Osteoblast (primary cell): ENCODE measurements at regions not wholly inside any gene's neighbourhood (a gene's known extent, or its start where the extent isn't known, plus 50 kb on each side); places are given as distances from the start of the nearest gene placed in this dataset.

Source experiments
- DNase-seq: peaks from one replicate; pipeline ENCODE4 v3.0.0; 2011; ENCODE audit warnings: low spot score, mixed read lengths; ENCODE audit not compliant: insufficient read length; ENCODE audit errors: missing footprints
- H2AFZ ChIP-seq: 2 replicates; pipeline ENCODE4 v1.6.0; 2011; ENCODE audit warnings: mild to moderate bottlenecking, low read length
- H3K27ac ChIP-seq: 2 replicates; pipeline ENCODE4 v1.5.1; 2011; ENCODE audit warnings: mild to moderate bottlenecking, low read depth, low read length, moderate library complexity
- H3K27me3 ChIP-seq: 2 replicates; pipeline ENCODE4 v1.6.0; 2012; ENCODE audit warnings: mild to moderate bottlenecking, control low read depth, inconsistent platforms, low read length, moderate library complexity; ENCODE audit not compliant: insufficient read depth
- H3K36me3 ChIP-seq: 2 replicates; pipeline ENCODE4 v1.5.1; 2011; ENCODE audit warnings: mild to moderate bottlenecking, low read length, control low read depth, moderate library complexity; ENCODE audit not compliant: insufficient read depth
- H3K4me1 ChIP-seq: 2 replicates; pipeline ENCODE4 v1.5.1; 2011; ENCODE audit warnings: mild to moderate bottlenecking, low read length, control low read depth, moderate library complexity; ENCODE audit not compliant: insufficient read depth
- H3K4me2 ChIP-seq: 2 replicates; pipeline ENCODE4 v1.6.0; 2011; ENCODE audit warnings: mild to moderate bottlenecking, low read length; ENCODE audit not compliant: insufficient read depth
- H3K4me3 ChIP-seq: fragments of 200-600 bp; sonication (generic); 3 replicates; pipeline ENCODE4 v1.5.1; 2012; ENCODE audit warnings: mild to moderate bottlenecking, low read length, inconsistent platforms; ENCODE audit not compliant: insufficient read depth
- H3K79me2 ChIP-seq: 2 replicates; pipeline ENCODE4 v1.6.0; 2012; ENCODE audit warnings: mild to moderate bottlenecking, low read length, control low read depth, inconsistent platforms; ENCODE audit not compliant: insufficient read depth
- H3K9me3 ChIP-seq: 2 replicates; pipeline ENCODE4 v1.5.1; 2011; ENCODE audit warnings: low read depth, low read length, control low read depth
- H4K20me1 ChIP-seq: 2 replicates; pipeline ENCODE4 v1.6.0; 2012; ENCODE audit warnings: mild to moderate bottlenecking, low read length, control low read depth; ENCODE audit not compliant: insufficient read depth
- CTCF ChIP-seq: IDR thresholded peaks from 2 replicates; pipeline ENCODE4 v1.5.1; 2011; ENCODE audit warnings: mild to moderate bottlenecking, low read depth, low read length, moderate library complexity; ENCODE audit errors: extremely low read depth

GRCh38 chr18:66111018-66111417 is 360.2 kb downstream of the CDH7 start:
- TF ChIP-seq CTCF: no peak
- H3K36me3 ChIP-seq: no peaks in the 10 kb centered on the region
- H3K27me3 ChIP-seq: no peaks in the 10 kb centered on the region
- H3K4me2 ChIP-seq: no peak overlapping the region
- H3K4me1 ChIP-seq: no peaks in the 10 kb centered on the region
- no peak overlapping the region for H2AFZ ChIP-seq
- H3K4me3 ChIP-seq: no peak overlapping the region
- no peaks in the 10 kb centered on the region for H3K9me3 ChIP-seq
- DNase-seq: no peak
- no peaks in the 10 kb centered on the region for H3K79me2 ChIP-seq
- no peaks in the 10 kb centered on the region for H4K20me1 ChIP-seq
- no peak overlapping the region for H3K27ac ChIP-seq

GRCh38 chr18:66110607-66111006 is 359.8 kb downstream of the CDH7 start:
- Histone ChIP-seq H3K27me3 (no peaks in the 10 kb centered on the region), H3K4me1 (no peaks in the 10 kb centered on the region), H3K79me2 (no peaks in the 10 kb centered on the region), H2AFZ (no peak overlapping the region), H3K27ac (no peak overlapping the region), H3K36me3 (no peaks in the 10 kb centered on the region), H3K9me3 (no peaks in the 10 kb centered on the region), H4K20me1 (no peaks in the 10 kb centered on the region), H3K4me2 (no peak overlapping the region), H3K4me3 (no peak overlapping the region)
- no peak for DNase-seq
- TF ChIP-seq CTCF: no peak

GRCh38 chr18:66109981-66110380 is 359.2 kb downstream of the CDH7 start:
- H3K9me3 ChIP-seq: no peaks in the 10 kb centered on the region
- TF ChIP-seq CTCF: no peak
- no peak for DNase-seq
- no peaks in the 10 kb centered on the region for H4K20me1 ChIP-seq
- H3K4me2 ChIP-seq: no peak overlapping the region
- no peaks in the 10 kb centered on the region for H3K79me2 ChIP-seq
- no peaks in the 10 kb centered on the region for H3K27me3 ChIP-seq
- H3K27ac ChIP-seq: no peak overlapping the region
- H3K4me1 ChIP-seq: no peaks in the 10 kb centered on the region
- no peak overlapping the region for H2AFZ ChIP-seq
- H3K36me3 ChIP-seq: no peaks in the 10 kb centered on the region
- H3K4me3 ChIP-seq: no peak overlapping the region

- no peak for TF ChIP-seq CTCF
- Histone ChIP-seq H3K27ac (no peak overlapping the region), H3K79me2 (no peaks in the 10 kb centered on the region), H3K27me3 (no peaks in the 10 kb centered on the region), H3K4me2 (no peak overlapping the region), H3K4me3 (no peak overlapping the region), H3K9me3 (no peaks in the 10 kb centered on the region), H4K20me1 (no peaks in the 10 kb centered on the region), H2AFZ (no peak overlapping the region), H3K36me3 (no peaks in the 10 kb centered on the region), H3K4me1 (no peaks in the 10 kb centered on the region)
- DNase-seq: no peak
Measured at GRCh38 chr18:66107546-66107945, 356.7 kb downstream of the CDH7 start.
